ENCODE measurements at regions not wholly inside any gene's neighbourhood (a gene's known extent, or its start where the extent isn't known, plus 50 kb on each side); places are given as distances from the start of the nearest gene placed in this dataset.

GRCh38 chr10:10779511-10779910 lies 238.2 kb upstream of the CELF2 start:
- TF ChIP-seq CTCF (IDR thresholded peaks at IDR 0.05) (no peak), EZH2 (IDR thresholded peaks at IDR 0.05) (no peak), EZH2phosphoT487 (IDR thresholded peaks at IDR 0.05) (no peak)

All from neural progenitor cell (in vitro differentiated cells).